ENCODE measurements at regions not wholly inside any gene's neighbourhood (a gene's known extent, or its start where the extent isn't known, plus 50 kb on each side); places are given as distances from the start of the nearest gene placed in this dataset.
"Not testable (repeated sequence)": the region's sequence is repeated elsewhere in the genome, so short reads cannot be mapped to it uniquely, and the experiment has no call there.

- H3K36me3 ChIP-seq (ENCODE audit: control insufficient read depth in 1 of 2, insufficient read depth in 2 of 2, low read length in 2 of 2); H3K4me1 ChIP-seq (ENCODE audit: control insufficient read depth in 1 of 2, insufficient read depth in 2 of 2, low read length in 2 of 2); H3K9me3 ChIP-seq (ENCODE audit: control insufficient read depth in 1 of 2, insufficient read depth in 1 of 2, low read depth in 1 of 2, low read length in 2 of 2); H3K27me3 ChIP-seq (ENCODE audit: insufficient read depth, low read length); H3K79me2 ChIP-seq (ENCODE audit: insufficient read depth, low read length); RAD21 ChIA-PET (ENCODE audit: low non-redundant PET in 1 of 2, low total read pairs in 2 of 2, uncharacterized antibody in 2 of 2, unreplicated experiment in 2 of 2); H2AFZ ChIP-seq (ENCODE audit: low read depth, low read length, poor library complexity, severe bottlenecking); H3K4me3 ChIP-seq (replicated peaks in 1 of 2; ENCODE audit: low read depth in 1 of 2, low read length in 2 of 2); DNase-seq (ENCODE audit: low read depth, low spot score); CTCF ChIA-PET; H4K20me1 ChIP-seq (ENCODE audit: insufficient read depth); H3K9me2 ChIP-seq (ENCODE audit: insufficient read depth); ATAC-seq; intact Hi-C loops (cut with micrococcal nuclease); H3K9ac ChIP-seq (ENCODE audit: low read length); H3K27ac ChIP-seq (ENCODE audit: low read depth, low read length); POLR2A ChIA-PET; BruUV-seq (replicated peaks); H3K4me2 ChIP-seq (ENCODE audit: low read length): not testable (repeated sequence)
These were observed 114.7 kb downstream of the QRSL1 start for GRCh38 chr6:106744029-106744428.

- Histone ChIP-seq H3K79me2 (ENCODE audit: insufficient read depth, low read length) (no peaks in the 10 kb centered on the region), H3K4me3 (replicated peaks in 1 of 2; ENCODE audit: low read depth in 1 of 2, low read length in 2 of 2) (no peak overlapping the region), H4K20me1 (ENCODE audit: insufficient read depth) (no peaks in the 10 kb centered on the region), H3K36me3 (ENCODE audit: control insufficient read depth in 1 of 2, insufficient read depth in 2 of 2, low read length in 2 of 2) (no peaks in the 10 kb centered on the region), H3K4me1 (ENCODE audit: control insufficient read depth in 1 of 2, insufficient read depth in 2 of 2, low read length in 2 of 2) (no peaks in the 10 kb centered on the region), H3K27ac (ENCODE audit: low read depth, low read length) (no peak overlapping the region), H3K9ac (ENCODE audit: low read length) (no peak overlapping the region), H3K4me2 (ENCODE audit: low read length) (no peak overlapping the region), H3K9me2 (ENCODE audit: insufficient read depth) (no peaks in the 10 kb centered on the region), H2AFZ (ENCODE audit: low read depth, low read length, poor library complexity, severe bottlenecking) (no peak overlapping the region), H3K27me3 (ENCODE audit: insufficient read depth, low read length) (no peaks in the 10 kb centered on the region), H3K9me3 (ENCODE audit: control insufficient read depth in 1 of 2, insufficient read depth in 1 of 2, low read depth in 1 of 2, low read length in 2 of 2) (no peaks in the 10 kb centered on the region)
- no peak for DNase-seq (ENCODE audit: low read depth, low spot score)
- intact Hi-C loops (cut with micrococcal nuclease), result no loop called here
- ChIA-PET POLR2A (no interaction called here), CTCF (no interaction called here), RAD21 (ENCODE audit: low non-redundant PET in 1 of 2, low total read pairs in 2 of 2, uncharacterized antibody in 2 of 2, unreplicated experiment in 2 of 2) (no interaction called here)
- TF ChIP-seq REST (IDR thresholded peaks at IDR 0.05; ENCODE audit: low read depth), result no peak
- TF ChIP-seq EZH2phosphoT487 (IDR thresholded peaks at IDR 0.05; ENCODE audit: borderline replicate concordance), result no peak
- TF ChIP-seq SP1 (IDR thresholded peaks at IDR 0.05; ENCODE audit: low read depth), result no peak
- TF ChIP-seq CEBPB (IDR thresholded peaks at IDR 0.05; ENCODE audit: low read depth), result no peak
- no peak for TF ChIP-seq JUND (IDR thresholded peaks at IDR 0.05)
- TF ChIP-seq SRF (IDR thresholded peaks at IDR 0.05; ENCODE audit: low read depth), result no peak
- no peak for TF ChIP-seq CTCF (IDR thresholded peaks at IDR 0.05 in 2 of 3, conservative IDR thresholded peaks at IDR 0.05 in 1 of 3; ENCODE audit: borderline replicate concordance in 1 of 3, insufficient read depth in 1 of 3, low read depth in 2 of 3, low read length in 2 of 3)
- ATAC-seq, result no peak
- no TSS peak for BruUV-seq (replicated peaks)
These were observed 114.2 kb downstream of the QRSL1 start for GRCh38 chr6:106743612-106744011.
